ENCODE measurements at regions not wholly inside any gene's neighbourhood (a gene's known extent, or its start where the extent isn't known, plus 50 kb on each side); places are given as distances from the start of the nearest gene placed in this dataset.

DNA sequence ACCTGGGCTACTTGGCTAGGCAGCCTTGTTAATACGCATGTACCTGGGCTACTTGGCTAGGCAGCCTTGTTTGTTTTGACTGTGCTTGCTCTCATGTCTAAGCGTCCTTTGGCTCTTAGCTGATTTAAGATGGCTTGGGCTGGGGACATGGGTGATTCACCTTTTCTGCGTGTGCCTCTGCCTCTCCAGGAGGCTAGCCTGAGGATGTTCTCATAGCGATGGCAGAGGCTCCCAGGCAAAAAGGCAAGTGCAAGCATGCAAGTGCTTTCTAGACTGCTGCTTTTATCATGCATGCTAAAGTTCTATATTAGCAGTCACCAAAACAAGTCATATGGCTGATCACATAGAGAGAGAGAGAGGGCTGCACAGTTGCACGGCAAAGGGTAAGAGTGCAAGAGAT is 300.5 kb downstream of the IRX1 start:
- H2AFZ ChIP-seq (ENCODE audit: low read depth, low read length), result no peak overlapping the region
- dilution Hi-C loops (cut with MboI; ENCODE audit: extremely low pct_ligation_motif_present, low sequenced_read_pairs), result no loop called here
- H3K79me2 ChIP-seq (ENCODE audit: control insufficient read depth, insufficient read depth, low read length), result no peaks in the 10 kb centered on the region

More for the DNA sequence above, 300.5 kb downstream of the IRX1 start:
- H3K27me3 ChIP-seq (ENCODE audit: control insufficient read depth in 2 of 2, insufficient read depth in 2 of 2, low read length in 2 of 2), result no peaks in the 10 kb centered on the region
- no peak for DNase-seq (ENCODE audit: low read depth, low spot score)
- H3K9ac ChIP-seq (replicated peaks; ENCODE audit: extremely low read depth, insufficient read depth, low read length), result no peak overlapping the region
- ChIA-PET CTCF (no interaction called here), POLR2A (no interaction called here)
- H4K20me1 ChIP-seq (replicated peaks; ENCODE audit: control insufficient read depth, extremely low read depth, insufficient read depth, low read length), result no peaks in the 10 kb centered on the region
- H3K4me1 ChIP-seq (ENCODE audit: control insufficient read depth, extremely low read depth, insufficient read depth, low read length), result no peaks in the 10 kb centered on the region
- no peaks in the 10 kb centered on the region for H3K9me1 ChIP-seq (replicated peaks; ENCODE audit: control insufficient read depth, extremely low read depth, insufficient read depth, low read length)
- no peak overlapping the region for H3K27ac ChIP-seq (ENCODE audit: insufficient read depth, low read depth, low read length)
- TF ChIP-seq JUN (IDR thresholded peaks at IDR 0.05; ENCODE audit: borderline replicate concordance, insufficient read depth, insufficient read length, low read depth) (no peak), GATA2 (IDR thresholded peaks at IDR 0.05; ENCODE audit: insufficient read depth, insufficient read length, low read depth, low read length) (no peak), POLR2AphosphoS5 (IDR thresholded peaks at IDR 0.05; ENCODE audit: insufficient read depth, low read depth, low read length) (no peak), POLR2A (IDR thresholded peaks at IDR 0.05; ENCODE audit: low read depth, low read length) (no peak), FOS (IDR thresholded peaks at IDR 0.05; ENCODE audit: borderline replicate concordance, insufficient read depth, low read length) (no peak), MYC (IDR thresholded peaks at IDR 0.05; ENCODE audit: low read depth, low read length) (no peak), EZH2 (IDR thresholded peaks at IDR 0.05; ENCODE audit: borderline replicate concordance, low read depth, low read length, severe bottlenecking) (no peak)
- TF ChIP-seq, protein P1, sequence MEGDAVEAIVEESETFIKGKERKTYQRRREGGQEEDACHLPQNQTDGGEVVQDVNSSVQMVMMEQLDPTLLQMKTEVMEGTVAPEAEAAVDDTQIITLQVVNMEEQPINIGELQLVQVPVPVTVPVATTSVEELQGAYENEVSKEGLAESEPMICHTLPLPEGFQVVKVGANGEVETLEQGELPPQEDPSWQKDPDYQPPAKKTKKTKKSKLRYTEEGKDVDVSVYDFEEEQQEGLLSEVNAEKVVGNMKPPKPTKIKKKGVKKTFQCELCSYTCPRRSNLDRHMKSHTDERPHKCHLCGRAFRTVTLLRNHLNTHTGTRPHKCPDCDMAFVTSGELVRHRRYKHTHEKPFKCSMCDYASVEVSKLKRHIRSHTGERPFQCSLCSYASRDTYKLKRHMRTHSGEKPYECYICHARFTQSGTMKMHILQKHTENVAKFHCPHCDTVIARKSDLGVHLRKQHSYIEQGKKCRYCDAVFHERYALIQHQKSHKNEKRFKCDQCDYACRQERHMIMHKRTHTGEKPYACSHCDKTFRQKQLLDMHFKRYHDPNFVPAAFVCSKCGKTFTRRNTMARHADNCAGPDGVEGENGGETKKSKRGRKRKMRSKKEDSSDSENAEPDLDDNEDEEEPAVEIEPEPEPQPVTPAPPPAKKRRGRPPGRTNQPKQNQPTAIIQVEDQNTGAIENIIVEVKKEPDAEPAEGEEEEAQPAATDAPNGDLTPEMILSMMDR (IDR thresholded peaks at IDR 0.05; ENCODE audit: extremely low read depth in 1 of 2, insufficient read depth in 1 of 2, low read depth in 1 of 2, low read length in 2 of 2), result no peak
- TF ChIP-seq, protein P2, sequence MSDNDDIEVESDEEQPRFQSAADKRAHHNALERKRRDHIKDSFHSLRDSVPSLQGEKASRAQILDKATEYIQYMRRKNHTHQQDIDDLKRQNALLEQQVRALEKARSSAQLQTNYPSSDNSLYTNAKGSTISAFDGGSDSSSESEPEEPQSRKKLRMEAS (IDR thresholded peaks at IDR 0.05; ENCODE audit: insufficient read depth, insufficient read length), result no peak
- no peak overlapping the region for H3K4me3 ChIP-seq (replicated peaks in 1 of 3; ENCODE audit: insufficient read depth in 1 of 3, low read depth in 1 of 3, low read length in 3 of 3)
- no peaks in the 10 kb centered on the region for H3K36me3 ChIP-seq (ENCODE audit: control insufficient read depth in 2 of 2, extremely low read depth in 1 of 2, insufficient read depth in 2 of 2, low read length in 2 of 2)
- FAIRE-seq, result no peak
- no TSS peak for BruUV-seq (replicated peaks)
- H3K4me2 ChIP-seq (ENCODE audit: insufficient read depth, low read length), result no peak overlapping the region
- H3K9me3 ChIP-seq (replicated peaks; ENCODE audit: control insufficient read depth, insufficient read depth, low read length), result peaks cover 4% of the 10 kb centered on the region
- intact Hi-C loops (cut with micrococcal nuclease), result no loop called here
